ENCODE measurements at regions not wholly inside any gene's neighbourhood (a gene's known extent, or its start where the extent isn't known, plus 50 kb on each side); places are given as distances from the start of the nearest gene placed in this dataset.

GRCh38 chr15:60091157-60091556 is 87.0 kb downstream of the FOXB1 start:
- DNase-seq (ENCODE audit: low spot score), result no peak
- TF ChIP-seq CTCF (IDR thresholded peaks at IDR 0.05; ENCODE audit: extremely low read depth, insufficient read depth, missing control alignments), result no peak
- in situ Hi-C loops (cut with MboI; ENCODE audit: low pct_unique_long_range_greater_than_20kb, low sequenced_read_pairs, unreplicated experiment), result no loop called here

- no peak for TF ChIP-seq CTCF (IDR thresholded peaks at IDR 0.05; ENCODE audit: extremely low read depth, insufficient read depth, missing control alignments)
- in situ Hi-C loops (cut with MboI; ENCODE audit: low pct_unique_long_range_greater_than_20kb, low sequenced_read_pairs, unreplicated experiment), result no loop called here
- DNase-seq (ENCODE audit: low spot score), result no peak
Measured at GRCh38 chr15:60091911-60092310, 87.8 kb downstream of the FOXB1 start.

GRCh38 chr15:60093273-60094067 is 89.4 kb downstream of the FOXB1 start:
- no peak for TF ChIP-seq CTCF (IDR thresholded peaks at IDR 0.05; ENCODE audit: extremely low read depth, insufficient read depth, missing control alignments)
- no peak for DNase-seq (ENCODE audit: low spot score)
- in situ Hi-C loops (cut with MboI; ENCODE audit: low pct_unique_long_range_greater_than_20kb, low sequenced_read_pairs, unreplicated experiment), result no loop called here

- no peak for TF ChIP-seq CTCF (IDR thresholded peaks at IDR 0.05; ENCODE audit: extremely low read depth, insufficient read depth, missing control alignments)
- in situ Hi-C loops (cut with MboI; ENCODE audit: low pct_unique_long_range_greater_than_20kb, low sequenced_read_pairs, unreplicated experiment), result no loop called here
- DNase-seq (ENCODE audit: low spot score), result no peak
Measured at GRCh38 chr15:60095711-60096110, 91.6 kb downstream of the FOXB1 start.

- TF ChIP-seq CTCF (IDR thresholded peaks at IDR 0.05; ENCODE audit: extremely low read depth, insufficient read depth, missing control alignments), result no peak
- in situ Hi-C loops (cut with MboI; ENCODE audit: low pct_unique_long_range_greater_than_20kb, low sequenced_read_pairs, unreplicated experiment), result no loop called here
- no peak for DNase-seq (ENCODE audit: low spot score)
Measured at GRCh38 chr15:60096157-60096556, 92.0 kb downstream of the FOXB1 start.

- TF ChIP-seq CTCF (IDR thresholded peaks at IDR 0.05; ENCODE audit: extremely low read depth, insufficient read depth, missing control alignments), result no peak
- no peak for DNase-seq (ENCODE audit: low spot score)
- in situ Hi-C loops (cut with MboI; ENCODE audit: low pct_unique_long_range_greater_than_20kb, low sequenced_read_pairs, unreplicated experiment), result no loop called here
Measured at GRCh38 chr15:60101416-60101815, 97.3 kb downstream of the FOXB1 start.

Data from GM13977 (cell line).